OCI-LY7 (cell line): ENCODE measurements at regions not wholly inside any gene's neighbourhood (a gene's known extent, or its start where the extent isn't known, plus 50 kb on each side); places are given as distances from the start of the nearest gene placed in this dataset.

Source experiments
- BruUV-seq: library from RNA; stranded (reverse); fragments of 400-500 nt; replicated peaks from 2 replicates; lab custom pipeline; 2021; lab: Mats Ljungman, UMichigan
- CTCF ChIA-PET: fragments of 300-600 bp; sonication (Branson Sonifier 250); formaldehyde crosslinking; loops from one replicate; lab custom pipeline; 2022; ENCODE audit warnings: antibody characterized with exemption; ENCODE audit not compliant: unreplicated experiment; lab: Charles Lee
- POLR2A ChIA-PET: fragments of 300-600 bp; sonication (Branson Sonifier 250); formaldehyde crosslinking; loops from one replicate; lab custom pipeline; 2022; ENCODE audit warnings: antibody characterized with exemption; lab: Charles Lee
- DNase-seq: peaks from one replicate; pipeline ENCODE4 v3.0.0-alpha.2; 2015; ENCODE audit warnings: low spot score
- H2AFZ ChIP-seq: fragments of 200-600 bp; sonication (generic), shearing (Covaris generic); 2 replicates; pipeline ENCODE4 v1.6.1; 2014; ENCODE audit warnings: mild to moderate bottlenecking, antibody characterized with exemption, low read length, moderate library complexity
- H3K27ac ChIP-seq: fragments of 200-600 bp; sonication (generic); 2 replicates; pipeline ENCODE4 v1.5.1; 2014; ENCODE audit warnings: mixed run types, low read depth, mild to moderate bottlenecking, moderate library complexity, low read length, inconsistent platforms; ENCODE audit not compliant: poor library complexity, severe bottlenecking
- H3K36me3 ChIP-seq: fragments of 200-600 bp; sonication (generic); 2 replicates; pipeline ENCODE4 v1.6.1; 2014; ENCODE audit warnings: mild to moderate bottlenecking, antibody characterized with exemption, low read length, moderate library complexity, mixed read lengths; ENCODE audit not compliant: insufficient read depth
- H3K4me1 ChIP-seq: fragments of 200-600 bp; sonication (generic); 2 replicates; pipeline ENCODE4 v1.5.1; 2014; ENCODE audit warnings: mild to moderate bottlenecking, low read length; ENCODE audit not compliant: insufficient read depth, poor library complexity, severe bottlenecking
- H3K4me2 ChIP-seq: fragments of 200-600 bp; sonication (generic); 2 replicates; pipeline ENCODE4 v1.6.1; 2014; ENCODE audit warnings: mild to moderate bottlenecking, low read length
- H3K4me3 ChIP-seq: fragments of 200-600 bp; sonication (generic); 2 replicates; pipeline ENCODE4 v1.5.1; 2014; ENCODE audit warnings: mild to moderate bottlenecking, low read depth, low read length; ENCODE audit not compliant: poor library complexity, severe bottlenecking
- H3K79me2 ChIP-seq: fragments of 200-600 bp; sonication (generic); 2 replicates; pipeline ENCODE4 v1.6.1; 2016; ENCODE audit warnings: low read depth, mild to moderate bottlenecking, low read length, moderate library complexity, mixed read lengths; ENCODE audit not compliant: insufficient read depth
- H3K9me2 ChIP-seq: fragments of 200-600 bp; sonication (generic); 2 replicates; pipeline ENCODE4 v1.6.1; 2016; ENCODE audit warnings: mild to moderate bottlenecking, low read length, mixed read lengths; ENCODE audit not compliant: insufficient read depth
- H3K9me3 ChIP-seq: fragments of 200-600 bp; sonication (generic); 2 replicates; pipeline ENCODE4 v1.6.1; 2014; ENCODE audit warnings: mild to moderate bottlenecking, mixed run types, low read length, mixed read lengths
- H4K20me1 ChIP-seq: fragments of 200-600 bp; sonication (generic); 2 replicates; pipeline ENCODE4 v1.6.1; 2014; ENCODE audit warnings: mild to moderate bottlenecking, antibody characterized with exemption, low read length, moderate library complexity, mixed read lengths; ENCODE audit not compliant: insufficient read depth
- CTCF ChIP-seq: fragments of 200-600 bp; sonication (generic); conservative IDR thresholded peaks from 2 replicates; pipeline ENCODE4 v1.5.1; 2014; ENCODE audit warnings: mild to moderate bottlenecking, antibody characterized with exemption, low read length, moderate library complexity, mixed read lengths
- EZH2phosphoT487 ChIP-seq: fragments of 200-600 bp; sonication (generic); IDR thresholded peaks from 2 replicates; pipeline ENCODE4 v1.6.1; 2018; ENCODE audit warnings: low read depth, borderline replicate concordance, mild to moderate bottlenecking, mixed run types, antibody characterized with exemption, low read length, moderate library complexity, mixed read lengths
- intact Hi-C: fragments of 100-400 bp; cut with micrococcal nuclease; formaldehyde crosslinking; loops from one replicate; pipeline ENCODE4 v1.10.0; 2022; ENCODE audit not compliant: unreplicated experiment

GRCh38 chr3:151962912-151963311 is 89.5 kb downstream of the SUCNR1 start:
- POLR2A ChIA-PET: interaction anchor here (0.6 kb wide), 1 partner anchor 13 kb away, joined by 3 read pairs; no protein-coding TSS in a partner anchor
- no peak overlapping the region for H3K27ac ChIP-seq
- no peak for DNase-seq
- H3K4me3 ChIP-seq: no peak overlapping the region
- H3K4me2 ChIP-seq: no peak overlapping the region
- CTCF ChIA-PET: no interaction called here
- H3K4me1 ChIP-seq: no peaks in the 10 kb centered on the region
- no peaks in the 10 kb centered on the region for H3K79me2 ChIP-seq
- H2AFZ ChIP-seq: no peak overlapping the region
- H3K36me3 ChIP-seq: no peaks in the 10 kb centered on the region
- TF ChIP-seq EZH2phosphoT487 (no peak), CTCF (no peak)
- intact Hi-C loops: no loop called here
- no TSS peak for BruUV-seq
- H3K9me2 ChIP-seq: no peaks in the 10 kb centered on the region
- H4K20me1 ChIP-seq: no peaks in the 10 kb centered on the region
- H3K9me3 ChIP-seq: no peaks in the 10 kb centered on the region

GRCh38 chr3:151964743-151965142 is 91.3 kb downstream of the SUCNR1 start:
- Histone ChIP-seq H4K20me1 (no peaks in the 10 kb centered on the region), H3K36me3 (no peaks in the 10 kb centered on the region), H3K9me3 (no peaks in the 10 kb centered on the region), H2AFZ (no peak overlapping the region), H3K27ac (no peak overlapping the region), H3K4me1 (no peaks in the 10 kb centered on the region), H3K79me2 (no peaks in the 10 kb centered on the region), H3K4me3 (no peak overlapping the region), H3K4me2 (no peak overlapping the region), H3K9me2 (no peaks in the 10 kb centered on the region)
- ChIA-PET CTCF (no interaction called here), POLR2A (no interaction called here)
- intact Hi-C loops: no loop called here
- DNase-seq: no peak
- no peak for TF ChIP-seq CTCF
- TF ChIP-seq EZH2phosphoT487: no peak
- no TSS peak for BruUV-seq

GRCh38 chr3:151969026-151969642 is 95.7 kb downstream of the SUCNR1 start:
- POLR2A ChIA-PET: interaction anchor here (0.6 kb wide), 1 partner anchor 1851 kb away, joined by 3 read pairs; no protein-coding TSS in a partner anchor
- no peak for DNase-seq
- Histone ChIP-seq H3K4me1 (no peaks in the 10 kb centered on the region), H3K36me3 (no peaks in the 10 kb centered on the region), H3K4me3 (no peak overlapping the region), H3K79me2 (no peaks in the 10 kb centered on the region), H3K9me2 (no peaks in the 10 kb centered on the region), H2AFZ (no peak overlapping the region), H3K27ac (no peak overlapping the region), H3K9me3 (no peaks in the 10 kb centered on the region), H3K4me2 (no peak overlapping the region), H4K20me1 (no peaks in the 10 kb centered on the region)
- BruUV-seq: no TSS peak
- CTCF ChIA-PET: no interaction called here
- intact Hi-C loops: no loop called here
- TF ChIP-seq EZH2phosphoT487: no peak
- no peak for TF ChIP-seq CTCF
